ENCODE measurements at regions not wholly inside any gene's neighbourhood (a gene's known extent, or its start where the extent isn't known, plus 50 kb on each side); places are given as distances from the start of the nearest gene placed in this dataset.

DNA sequence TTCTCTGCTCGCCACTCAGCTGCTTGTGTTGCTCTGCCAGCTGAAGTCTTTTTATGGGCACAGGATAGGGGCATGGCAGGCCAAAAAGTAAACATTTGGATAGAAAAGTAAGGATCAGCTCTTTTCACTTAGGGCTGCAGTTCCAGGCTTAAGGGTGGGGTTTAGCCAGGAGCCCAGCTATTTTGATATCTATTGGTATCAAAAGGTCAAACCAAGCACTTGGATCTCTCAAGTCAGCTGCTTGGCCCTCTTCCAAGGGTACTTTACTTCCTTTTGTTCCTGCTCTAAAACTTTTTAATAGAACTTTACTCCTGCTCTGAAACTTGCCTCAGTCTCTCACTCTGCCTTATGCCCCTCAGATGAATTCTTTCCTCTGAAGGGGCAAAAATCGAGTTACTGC, 55.7 kb upstream of the ABCC4 start:
- TF ChIP-seq, protein P1, sequence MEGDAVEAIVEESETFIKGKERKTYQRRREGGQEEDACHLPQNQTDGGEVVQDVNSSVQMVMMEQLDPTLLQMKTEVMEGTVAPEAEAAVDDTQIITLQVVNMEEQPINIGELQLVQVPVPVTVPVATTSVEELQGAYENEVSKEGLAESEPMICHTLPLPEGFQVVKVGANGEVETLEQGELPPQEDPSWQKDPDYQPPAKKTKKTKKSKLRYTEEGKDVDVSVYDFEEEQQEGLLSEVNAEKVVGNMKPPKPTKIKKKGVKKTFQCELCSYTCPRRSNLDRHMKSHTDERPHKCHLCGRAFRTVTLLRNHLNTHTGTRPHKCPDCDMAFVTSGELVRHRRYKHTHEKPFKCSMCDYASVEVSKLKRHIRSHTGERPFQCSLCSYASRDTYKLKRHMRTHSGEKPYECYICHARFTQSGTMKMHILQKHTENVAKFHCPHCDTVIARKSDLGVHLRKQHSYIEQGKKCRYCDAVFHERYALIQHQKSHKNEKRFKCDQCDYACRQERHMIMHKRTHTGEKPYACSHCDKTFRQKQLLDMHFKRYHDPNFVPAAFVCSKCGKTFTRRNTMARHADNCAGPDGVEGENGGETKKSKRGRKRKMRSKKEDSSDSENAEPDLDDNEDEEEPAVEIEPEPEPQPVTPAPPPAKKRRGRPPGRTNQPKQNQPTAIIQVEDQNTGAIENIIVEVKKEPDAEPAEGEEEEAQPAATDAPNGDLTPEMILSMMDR (IDR thresholded peaks at IDR 0.05; ENCODE audit: control extremely low read depth in 1 of 3, insufficient read depth in 1 of 3, low read depth in 1 of 3, low read length in 3 of 3) = no peak
- TF ChIP-seq EZH2 (IDR thresholded peaks at IDR 0.05; ENCODE audit: low read depth, low read length, severe bottlenecking) = no peak
- TF ChIP-seq EP300 (IDR thresholded peaks at IDR 0.05; ENCODE audit: borderline replicate concordance in 1 of 2, low read depth in 2 of 2, low read length in 2 of 2) = no peak
- TF ChIP-seq POLR2A (IDR thresholded peaks at IDR 0.05; ENCODE audit: control extremely low read depth in 1 of 2, low read depth in 2 of 2, low read length in 2 of 2) = no peak
- no peak for TF ChIP-seq ASH2L (IDR thresholded peaks at IDR 0.05; ENCODE audit: low read length)
- TF ChIP-seq JUN (IDR thresholded peaks at IDR 0.05; ENCODE audit: low read depth, low read length) = no peak
- no peak for TF ChIP-seq EGR1 (IDR thresholded peaks at IDR 0.05; ENCODE audit: borderline replicate concordance, low read depth, low read length)
- TF ChIP-seq, protein P2, sequence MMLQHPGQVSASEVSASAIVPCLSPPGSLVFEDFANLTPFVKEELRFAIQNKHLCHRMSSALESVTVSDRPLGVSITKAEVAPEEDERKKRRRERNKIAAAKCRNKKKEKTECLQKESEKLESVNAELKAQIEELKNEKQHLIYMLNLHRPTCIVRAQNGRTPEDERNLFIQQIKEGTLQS (IDR thresholded peaks at IDR 0.05; ENCODE audit: insufficient read depth, low read depth, low read length) = no peak
- TF ChIP-seq SIX5 (IDR thresholded peaks at IDR 0.05; ENCODE audit: low read depth, low read length) = no peak
- no peak for TF ChIP-seq NANOG (IDR thresholded peaks at IDR 0.05; ENCODE audit: insufficient read depth, low read depth, low read length, poor library complexity, severe bottlenecking)
- no peak for TF ChIP-seq ZNF274 (IDR thresholded peaks at IDR 0.05; ENCODE audit: borderline replicate concordance, extremely low read depth, low read length)
- no peak for TF ChIP-seq BRCA1 (IDR thresholded peaks at IDR 0.05; ENCODE audit: low read depth, low read length)

Measured in H1 (cell line).